ENCODE measurements at regions not wholly inside any gene's neighbourhood (a gene's known extent, or its start where the extent isn't known, plus 50 kb on each side); places are given as distances from the start of the nearest gene placed in this dataset.

GRCh38 chr7:35512716-35513115 is 182.2 kb downstream of the HERPUD2 start:
- in situ Hi-C loops (cut with HindIII; ENCODE audit: low pct_unique_long_range_greater_than_20kb, low sequenced_read_pairs): no loop called here
- TF ChIP-seq JUND (IDR thresholded peaks at IDR 0.05; ENCODE audit: low read depth): no peak
- DNase-seq (ENCODE audit: low read depth in 1 of 2, low spot score in 1 of 2): no peak

GRCh38 chr7:35508623-35509400 is 186.1 kb downstream of the HERPUD2 start:
- TF ChIP-seq JUND (IDR thresholded peaks at IDR 0.05; ENCODE audit: low read depth): no peak
- peak in 1 of 2 experiments; percentile 29 for DNase-seq (ENCODE audit: low read depth in 1 of 2, low spot score in 1 of 2)
- in situ Hi-C loops (cut with HindIII; ENCODE audit: low pct_unique_long_range_greater_than_20kb, low sequenced_read_pairs): no loop called here

GRCh38 chr7:35505066-35505465 is 189.9 kb downstream of the HERPUD2 start:
- no peak for TF ChIP-seq JUND (IDR thresholded peaks at IDR 0.05; ENCODE audit: low read depth)
- peak; percentile 51 to 68 for DNase-seq (ENCODE audit: low read depth in 1 of 2, low spot score in 1 of 2)

GRCh38 chr7:35504365-35504764 is 190.6 kb downstream of the HERPUD2 start:
- DNase-seq (ENCODE audit: low read depth in 1 of 2, low spot score in 1 of 2): no peak
- no peak for TF ChIP-seq JUND (IDR thresholded peaks at IDR 0.05; ENCODE audit: low read depth)
- in situ Hi-C loops (cut with HindIII; ENCODE audit: low pct_unique_long_range_greater_than_20kb, low sequenced_read_pairs): no loop called here

More at GRCh38 chr7:35505066-35505465, 189.9 kb downstream of the HERPUD2 start:
- in situ Hi-C loops (cut with HindIII; ENCODE audit: low pct_unique_long_range_greater_than_20kb, low sequenced_read_pairs): no loop called here

GRCh38 chr7:35501681-35502080 is 193.3 kb downstream of the HERPUD2 start:
- in situ Hi-C loops (cut with HindIII; ENCODE audit: low pct_unique_long_range_greater_than_20kb, low sequenced_read_pairs): no loop called here
- TF ChIP-seq JUND (IDR thresholded peaks at IDR 0.05; ENCODE audit: low read depth): no peak
- DNase-seq (ENCODE audit: low read depth in 1 of 2, low spot score in 1 of 2): no peak

GRCh38 chr7:35499226-35499625 is 195.7 kb downstream of the HERPUD2 start:
- no peak for DNase-seq (ENCODE audit: low read depth in 1 of 2, low spot score in 1 of 2)
- in situ Hi-C loops (cut with HindIII; ENCODE audit: low pct_unique_long_range_greater_than_20kb, low sequenced_read_pairs): no loop called here
- TF ChIP-seq JUND (IDR thresholded peaks at IDR 0.05; ENCODE audit: low read depth): no peak

GRCh38 chr7:35498416-35498815 is 196.5 kb downstream of the HERPUD2 start:
- no peak for DNase-seq (ENCODE audit: low read depth in 1 of 2, low spot score in 1 of 2)
- no peak for TF ChIP-seq JUND (IDR thresholded peaks at IDR 0.05; ENCODE audit: low read depth)
- in situ Hi-C loops (cut with HindIII; ENCODE audit: low pct_unique_long_range_greater_than_20kb, low sequenced_read_pairs): no loop called here

GRCh38 chr7:35495844-35496243 is 199.1 kb downstream of the HERPUD2 start:
- TF ChIP-seq JUND (IDR thresholded peaks at IDR 0.05; ENCODE audit: low read depth): no peak
- no peak for DNase-seq (ENCODE audit: low read depth in 1 of 2, low spot score in 1 of 2)
- in situ Hi-C loops (cut with HindIII; ENCODE audit: low pct_unique_long_range_greater_than_20kb, low sequenced_read_pairs): no loop called here

GRCh38 chr7:35495377-35495776 is 199.6 kb downstream of the HERPUD2 start:
- in situ Hi-C loops (cut with HindIII; ENCODE audit: low pct_unique_long_range_greater_than_20kb, low sequenced_read_pairs): no loop called here
- DNase-seq (ENCODE audit: low read depth in 1 of 2, low spot score in 1 of 2): no peak
- TF ChIP-seq JUND (IDR thresholded peaks at IDR 0.05; ENCODE audit: low read depth): no peak

- in situ Hi-C loops (cut with HindIII; ENCODE audit: low pct_unique_long_range_greater_than_20kb, low sequenced_read_pairs): no loop called here
- no peak for TF ChIP-seq JUND (IDR thresholded peaks at IDR 0.05; ENCODE audit: low read depth)
- DNase-seq (ENCODE audit: low read depth in 1 of 2, low spot score in 1 of 2): no peak
These were observed 200.5 kb downstream of the HERPUD2 start for GRCh38 chr7:35494407-35494806.

- no peak for DNase-seq (ENCODE audit: low read depth in 1 of 2, low spot score in 1 of 2)
- in situ Hi-C loops (cut with HindIII; ENCODE audit: low pct_unique_long_range_greater_than_20kb, low sequenced_read_pairs): no loop called here
- TF ChIP-seq JUND (IDR thresholded peaks at IDR 0.05; ENCODE audit: low read depth): no peak
These were observed 202.3 kb downstream of the HERPUD2 start for GRCh38 chr7:35492451-35493175.

GRCh38 chr7:35491233-35491632 is 203.7 kb downstream of the HERPUD2 start:
- DNase-seq (ENCODE audit: low read depth in 1 of 2, low spot score in 1 of 2): no peak
- in situ Hi-C loops (cut with HindIII; ENCODE audit: low pct_unique_long_range_greater_than_20kb, low sequenced_read_pairs): no loop called here
- no peak for TF ChIP-seq JUND (IDR thresholded peaks at IDR 0.05; ENCODE audit: low read depth)

GRCh38 chr7:35487841-35488240 is 207.1 kb downstream of the HERPUD2 start:
- in situ Hi-C loops (cut with HindIII; ENCODE audit: low pct_unique_long_range_greater_than_20kb, low sequenced_read_pairs): no loop called here
- TF ChIP-seq JUND (IDR thresholded peaks at IDR 0.05; ENCODE audit: low read depth): no peak
- DNase-seq (ENCODE audit: low read depth in 1 of 2, low spot score in 1 of 2): no peak
